Activated CD4-positive, alpha-beta memory T cell treated with anti-CD3 and anti-CD28 coated beads, Interleukin-2, amount 10 ng/mL, durations not matched to agents 7 days and 5 days (primary cell): ENCODE measurements at regions not wholly inside any gene's neighbourhood (a gene's known extent, or its start where the extent isn't known, plus 50 kb on each side); places are given as distances from the start of the nearest gene placed in this dataset.

ENCODE experiments used
- CTCF ChIA-PET: fragments of 350-600 bp; sonication (Branson Sonifier 250); formaldehyde crosslinking; loops from one replicate; lab custom pipeline; 2021; ENCODE audit warnings: antibody characterized with exemption, inconsistent platforms; lab: Charles Lee
- POLR2A ChIA-PET: fragments of 350-600 bp; sonication (Branson Sonifier 250); formaldehyde crosslinking; loops from one replicate; lab custom pipeline; 2021; ENCODE audit warnings: antibody characterized with exemption; lab: Charles Lee
- DNase-seq: peaks from one replicate; pipeline ENCODE4 v3.0.0-alpha.2; 2020
- H3K27ac Mint-ChIP-seq: one replicate; pipeline ENCODE4 v1.8.0; 2021; ENCODE audit warnings: mild to moderate bottlenecking, mixed read lengths
- H3K27me3 Mint-ChIP-seq: one replicate; pipeline ENCODE4 v1.8.0; 2021; ENCODE audit warnings: mixed read lengths
- H3K36me3 Mint-ChIP-seq: one replicate; pipeline ENCODE4 v1.8.0; 2021; ENCODE audit warnings: low read depth, mixed read lengths
- H3K4me1 Mint-ChIP-seq: one replicate; pipeline ENCODE4 v1.8.0; 2021; ENCODE audit warnings: mixed read lengths
- H3K4me3 Mint-ChIP-seq: one replicate; pipeline ENCODE4 v1.8.0; 2021; ENCODE audit warnings: mild to moderate bottlenecking, mixed read lengths
- H3K9me3 Mint-ChIP-seq: one replicate; pipeline ENCODE4 v1.8.0; 2021; ENCODE audit warnings: mixed read lengths

GRCh38 chr7:106392590-106392989 is 107.8 kb upstream of the NAMPT start:
- Mint-ChIP-seq H3K36me3 (no peaks in the 10 kb centered on the region), H3K4me1 (no peaks in the 10 kb centered on the region), H3K4me3 (no peak overlapping the region), H3K9me3 (no peaks in the 10 kb centered on the region), H3K27me3 (peaks cover 25% of the 10 kb centered on the region), H3K27ac (no peak overlapping the region)
- CTCF ChIA-PET, result no interaction called here
- no peak for DNase-seq
- POLR2A ChIA-PET, result no interaction called here

GRCh38 chr7:106392144-106392543 is 107.4 kb upstream of the NAMPT start:
- POLR2A ChIA-PET, result no interaction called here
- H3K4me1 Mint-ChIP-seq, result no peaks in the 10 kb centered on the region
- H3K27me3 Mint-ChIP-seq, result peaks cover 25% of the 10 kb centered on the region
- no peak overlapping the region for H3K27ac Mint-ChIP-seq
- H3K4me3 Mint-ChIP-seq, result no peak overlapping the region
- DNase-seq, result no peak
- no peaks in the 10 kb centered on the region for H3K9me3 Mint-ChIP-seq
- CTCF ChIA-PET, result no interaction called here
- H3K36me3 Mint-ChIP-seq, result no peaks in the 10 kb centered on the region

- POLR2A ChIA-PET, result no interaction called here
- H3K27ac Mint-ChIP-seq, result no peak overlapping the region
- H3K4me3 Mint-ChIP-seq, result no peak overlapping the region
- H3K27me3 Mint-ChIP-seq, result peaks cover 4% of the 10 kb centered on the region
- H3K9me3 Mint-ChIP-seq, result no peaks in the 10 kb centered on the region
- no peaks in the 10 kb centered on the region for H3K4me1 Mint-ChIP-seq
- DNase-seq, result no peak
- H3K36me3 Mint-ChIP-seq, result no peaks in the 10 kb centered on the region
- CTCF ChIA-PET, result no interaction called here
Observed at GRCh38 chr7:106386958-106387357, 102.2 kb upstream of the NAMPT start.

- no peak overlapping the region for H3K27ac Mint-ChIP-seq
- ChIA-PET CTCF (interaction anchor here (0.6 kb wide), 1 partner anchor 8 kb away, joined by 5 read pairs; no protein-coding TSS in a partner anchor), POLR2A (no interaction called here)
- peaks cover 2% of the 10 kb centered on the region for H3K27me3 Mint-ChIP-seq
- no peaks in the 10 kb centered on the region for H3K36me3 Mint-ChIP-seq
- no peak overlapping the region for H3K4me3 Mint-ChIP-seq
- no peak for DNase-seq
- H3K4me1 Mint-ChIP-seq, result no peaks in the 10 kb centered on the region
- no peaks in the 10 kb centered on the region for H3K9me3 Mint-ChIP-seq
Observed at GRCh38 chr7:106384373-106384772, 99.6 kb upstream of the NAMPT start.

- peaks cover 2% of the 10 kb centered on the region for H3K27me3 Mint-ChIP-seq
- CTCF ChIA-PET, result no interaction called here
Observed at GRCh38 chr7:106382929-106383328, 98.1 kb upstream of the NAMPT start.

GRCh38 chr7:106382129-106382528 is 97.3 kb upstream of the NAMPT start:
- Mint-ChIP-seq H3K27ac (no peak overlapping the region), H3K27me3 (peaks cover 2% of the 10 kb centered on the region), H3K4me3 (no peak overlapping the region), H3K4me1 (peaks cover 8% of the 10 kb centered on the region), H3K9me3 (no peaks in the 10 kb centered on the region), H3K36me3 (no peaks in the 10 kb centered on the region)
- POLR2A ChIA-PET, result no interaction called here
- CTCF ChIA-PET, result no interaction called here
- DNase-seq, result no peak

More at GRCh38 chr7:106382929-106383328, 98.1 kb upstream of the NAMPT start:
- Mint-ChIP-seq H3K36me3 (no peaks in the 10 kb centered on the region), H3K4me1 (peaks cover 2% of the 10 kb centered on the region), H3K27ac (no peak overlapping the region), H3K9me3 (no peaks in the 10 kb centered on the region), H3K4me3 (no peak overlapping the region)
- POLR2A ChIA-PET, result no interaction called here
- DNase-seq, result no peak

GRCh38 chr7:106381252-106381651 is 96.5 kb upstream of the NAMPT start:
- no peaks in the 10 kb centered on the region for H3K9me3 Mint-ChIP-seq
- H3K36me3 Mint-ChIP-seq, result no peaks in the 10 kb centered on the region
- CTCF ChIA-PET, result interaction anchor here (1.3 kb wide), 1 partner anchor 9 kb away, joined by 3 read pairs; no protein-coding TSS in a partner anchor

GRCh38 chr7:106377847-106378361 is 93.1 kb upstream of the NAMPT start:
- H3K36me3 Mint-ChIP-seq, result no peaks in the 10 kb centered on the region
- no peak overlapping the region for H3K27ac Mint-ChIP-seq
- peaks cover 2% of the 10 kb centered on the region for H3K27me3 Mint-ChIP-seq
- ChIA-PET POLR2A (no interaction called here), CTCF (no interaction called here)
- H3K4me3 Mint-ChIP-seq, result peak overlapping the region; percentile 24
- H3K4me1 Mint-ChIP-seq, result peaks cover 8% of the 10 kb centered on the region
- DNase-seq, result no peak
- H3K9me3 Mint-ChIP-seq, result no peaks in the 10 kb centered on the region

More at GRCh38 chr7:106381252-106381651, 96.5 kb upstream of the NAMPT start:
- H3K27ac Mint-ChIP-seq, result no peak overlapping the region
- H3K4me3 Mint-ChIP-seq, result no peak overlapping the region
- peaks cover 8% of the 10 kb centered on the region for H3K4me1 Mint-ChIP-seq
- POLR2A ChIA-PET, result no interaction called here
- DNase-seq, result no peak
- H3K27me3 Mint-ChIP-seq, result peaks cover 2% of the 10 kb centered on the region

- ChIA-PET POLR2A (interaction anchor here (1.4 kb wide), 1 partner anchor 11 kb away, joined by 3 read pairs; no protein-coding TSS in a partner anchor), CTCF (interaction anchor here (0.7 kb wide), 1 partner anchor 8 kb away, joined by 5 read pairs; no protein-coding TSS in a partner anchor)
- H3K36me3 Mint-ChIP-seq, result no peaks in the 10 kb centered on the region
- H3K9me3 Mint-ChIP-seq, result no peaks in the 10 kb centered on the region
- no peak for DNase-seq
- no peak overlapping the region for H3K27ac Mint-ChIP-seq
- H3K4me1 Mint-ChIP-seq, result peaks cover 8% of the 10 kb centered on the region
- H3K27me3 Mint-ChIP-seq, result no peaks in the 10 kb centered on the region
- no peak overlapping the region for H3K4me3 Mint-ChIP-seq
Observed at GRCh38 chr7:106376026-106376799, 91.4 kb upstream of the NAMPT start.

- H3K27me3 Mint-ChIP-seq, result no peaks in the 10 kb centered on the region
- H3K27ac Mint-ChIP-seq, result no peak overlapping the region
- no peak for DNase-seq
- no peaks in the 10 kb centered on the region for H3K36me3 Mint-ChIP-seq
- peaks cover 8% of the 10 kb centered on the region for H3K4me1 Mint-ChIP-seq
- H3K9me3 Mint-ChIP-seq, result no peaks in the 10 kb centered on the region
- ChIA-PET POLR2A (interaction anchor here (1.4 kb wide), 1 partner anchor 10 kb away, joined by 3 read pairs; no protein-coding TSS in a partner anchor), CTCF (no interaction called here)
- no peak overlapping the region for H3K4me3 Mint-ChIP-seq
Observed at GRCh38 chr7:106375499-106375898, 90.7 kb upstream of the NAMPT start.

GRCh38 chr7:106374437-106374836 is 89.7 kb upstream of the NAMPT start:
- CTCF ChIA-PET, result no interaction called here
- H3K27ac Mint-ChIP-seq, result no peak overlapping the region

GRCh38 chr7:106372595-106373318 is 88.0 kb upstream of the NAMPT start:
- Mint-ChIP-seq H3K9me3 (no peaks in the 10 kb centered on the region), H3K4me3 (no peak overlapping the region), H3K27me3 (no peaks in the 10 kb centered on the region), H3K27ac (no peak overlapping the region), H3K36me3 (no peaks in the 10 kb centered on the region), H3K4me1 (peaks cover 10% of the 10 kb centered on the region)
- ChIA-PET CTCF (no interaction called here), POLR2A (no interaction called here)
- DNase-seq, result no peak

More at GRCh38 chr7:106374437-106374836, 89.7 kb upstream of the NAMPT start:
- POLR2A ChIA-PET, result no interaction called here
- Mint-ChIP-seq H3K4me1 (peaks cover 11% of the 10 kb centered on the region), H3K9me3 (no peaks in the 10 kb centered on the region), H3K36me3 (no peaks in the 10 kb centered on the region), H3K27me3 (no peaks in the 10 kb centered on the region), H3K4me3 (no peak overlapping the region)
- DNase-seq, result no peak

GRCh38 chr7:106372126-106372525 is 87.3 kb upstream of the NAMPT start:
- no peak overlapping the region for H3K27ac Mint-ChIP-seq
- ChIA-PET POLR2A (no interaction called here), CTCF (no interaction called here)
- H3K4me3 Mint-ChIP-seq, result no peak overlapping the region
- peaks cover 9% of the 10 kb centered on the region for H3K4me1 Mint-ChIP-seq
- no peaks in the 10 kb centered on the region for H3K27me3 Mint-ChIP-seq
- DNase-seq, result no peak
- no peaks in the 10 kb centered on the region for H3K9me3 Mint-ChIP-seq
- H3K36me3 Mint-ChIP-seq, result no peaks in the 10 kb centered on the region
